HG02884 (cell line): ENCODE measurements at regions not wholly inside any gene's neighbourhood (a gene's known extent, or its start where the extent isn't known, plus 50 kb on each side); places are given as distances from the start of the nearest gene placed in this dataset.

ENCODE experiments used
- ATAC-seq: cut with Tn5 transposase; IDR thresholded peaks from one replicate; pipeline ENCODE4 v1.9.1; 2021; ENCODE audit warnings: mild to moderate bottlenecking, moderate library complexity; ENCODE audit not compliant: unreplicated experiment

DNA sequence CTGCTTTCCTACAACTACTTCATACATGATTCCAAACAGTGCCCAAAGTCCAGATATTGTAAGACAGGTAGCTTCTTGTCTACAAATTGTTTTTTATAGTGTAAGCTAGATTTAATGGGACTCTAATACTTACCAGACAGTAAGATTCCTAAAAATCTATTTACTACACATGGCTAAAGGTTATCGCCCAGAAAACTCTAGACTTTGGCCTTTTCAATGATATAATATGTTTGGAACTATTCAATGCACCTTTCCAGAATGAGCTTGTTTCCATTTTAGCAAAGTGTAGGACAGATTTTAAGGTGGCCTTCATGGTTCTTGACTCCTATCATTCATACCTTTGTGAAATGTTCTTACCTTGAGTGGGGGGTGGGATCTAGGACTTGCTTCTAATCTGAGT is 951.0 kb downstream of the SORCS1 start:
- no peak for ATAC-seq

GRCh38 chr10:106198275-106198674 is 966.2 kb downstream of the SORCS1 start:
- no peak for ATAC-seq

DNA sequence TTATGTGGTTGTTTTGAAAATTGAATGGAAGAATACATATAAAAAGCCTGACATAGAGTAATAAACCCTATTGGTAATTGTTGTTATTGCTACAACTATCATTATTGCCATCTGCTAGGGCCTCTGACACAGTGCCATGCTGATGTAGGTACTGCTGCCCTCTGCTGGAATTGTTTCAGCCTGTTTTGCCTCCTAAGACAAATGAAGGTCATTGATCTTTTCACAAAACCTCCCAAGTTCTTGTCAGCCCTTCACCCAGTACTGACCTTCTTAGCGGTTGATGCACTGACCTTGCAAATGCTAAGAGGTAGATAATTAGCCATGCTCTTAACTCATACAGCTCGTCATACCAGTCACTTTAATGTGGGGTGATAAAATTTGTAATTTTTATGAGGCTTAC is 975.2 kb downstream of the SORCS1 start:
- peak; percentile 59 for ATAC-seq

DNA sequence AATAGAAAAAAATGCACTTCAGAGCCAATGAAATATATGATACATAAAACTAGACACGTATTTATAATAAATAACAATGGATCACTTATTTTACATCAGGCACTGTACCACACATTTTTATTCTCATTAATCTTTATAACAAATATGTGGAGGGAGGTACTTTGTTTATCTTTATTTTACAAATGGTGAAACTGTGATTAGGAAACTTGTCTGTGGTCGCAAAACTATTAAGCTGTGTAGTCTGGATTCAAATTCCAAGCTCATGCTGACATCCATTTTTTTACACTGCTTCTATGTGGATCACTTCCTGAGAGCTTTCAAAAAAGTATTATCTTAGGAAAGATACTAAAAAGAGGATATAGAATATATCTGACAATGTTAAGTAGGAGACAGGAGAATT is 978.6 kb downstream of the SORCS1 start:
- ATAC-seq, result no peak

GRCh38 chr10:106183041-106183440 is 981.5 kb downstream of the SORCS1 start:
- no peak for ATAC-seq

DNA sequence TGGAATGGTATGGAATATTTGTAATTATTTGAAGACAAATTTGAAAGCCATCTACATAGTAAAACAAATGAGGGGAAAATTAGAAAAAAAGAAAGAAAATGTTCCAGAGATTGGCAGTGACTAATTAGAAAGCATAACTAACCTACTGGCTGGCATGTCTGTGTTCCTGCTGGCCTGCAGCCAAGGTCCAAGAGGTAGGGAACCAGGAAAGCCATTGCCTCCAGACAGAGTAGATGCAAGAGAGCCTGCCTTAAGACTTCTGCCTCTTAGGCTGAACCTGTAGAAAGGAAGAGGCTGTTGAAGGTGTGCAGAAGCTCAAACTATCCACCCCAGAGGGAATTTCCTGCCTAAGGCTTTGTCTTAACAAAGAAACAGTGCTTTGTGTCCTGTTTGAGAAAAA is 982.0 kb downstream of the SORCS1 start:
- no peak for ATAC-seq

DNA sequence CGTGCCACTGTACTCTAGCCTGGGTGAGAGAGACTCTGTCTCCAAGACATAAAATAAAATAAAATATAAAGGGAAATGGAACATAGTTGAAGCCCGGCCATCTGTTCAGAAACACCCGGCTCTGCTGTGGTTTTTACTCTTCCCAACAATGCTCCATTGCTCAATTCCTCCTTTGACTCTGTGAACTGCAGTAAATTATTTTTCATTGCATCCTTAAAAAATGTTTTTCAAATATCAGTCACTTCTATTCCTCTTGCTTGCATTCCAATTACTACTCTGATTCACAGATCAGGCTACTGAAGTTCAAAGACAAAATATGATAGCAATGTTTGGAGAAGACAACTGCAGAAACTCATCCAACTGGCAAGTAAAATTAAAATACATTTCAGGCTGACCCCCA is 983.0 kb downstream of the SORCS1 start:
- ATAC-seq, result no peak

GRCh38 chr10:106179430-106179829 is 985.1 kb downstream of the SORCS1 start:
- no peak for ATAC-seq

- ATAC-seq, result no peak
These were observed 988.6 kb downstream of the SORCS1 start for GRCh38 chr10:106175760-106176377.

- ATAC-seq, result no peak
These were observed 990.7 kb downstream of the SORCS1 start for GRCh38 chr10:106173838-106174237.

DNA sequence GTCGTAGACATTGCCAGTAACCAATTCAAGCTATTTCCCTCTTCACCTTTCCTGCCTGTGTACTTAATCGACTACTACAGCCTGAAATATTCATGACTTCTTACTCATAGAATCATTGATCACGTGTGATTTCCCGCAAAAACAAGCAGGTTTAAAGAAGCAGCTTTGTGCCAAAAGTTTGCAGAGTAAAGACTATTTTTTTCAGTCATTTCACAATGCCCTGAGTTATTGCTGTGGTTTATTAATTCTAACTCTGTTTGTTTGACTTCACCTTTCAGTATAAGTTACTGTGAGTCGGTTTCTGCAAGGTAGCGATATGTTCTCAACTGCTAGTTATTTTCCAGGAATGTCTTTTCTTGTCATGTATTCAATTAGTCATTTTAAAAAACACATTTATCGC is 995.3 kb downstream of the SORCS1 start:
- no peak for ATAC-seq

DNA sequence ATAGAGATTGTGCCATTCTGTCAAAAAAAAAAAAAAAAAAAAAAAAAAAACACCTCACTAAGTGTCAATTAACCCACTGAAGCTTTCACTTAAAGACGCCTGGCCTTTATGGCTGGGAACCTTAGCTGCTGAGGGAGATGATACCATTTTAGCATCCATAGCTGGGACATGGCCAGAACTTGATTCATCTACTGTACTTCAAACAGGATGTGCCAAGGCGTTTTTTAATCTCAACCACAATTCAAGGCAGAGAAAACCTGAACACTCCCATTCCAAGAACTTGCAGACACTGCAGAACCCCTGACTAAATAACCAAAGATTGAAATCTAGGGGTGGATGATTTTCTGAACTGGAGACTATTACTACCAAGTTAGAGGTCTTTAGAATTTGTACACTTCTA is 996.6 kb downstream of the SORCS1 start:
- no peak for ATAC-seq

GRCh38 chr10:106158241-106158640 is 1006.3 kb downstream of the SORCS1 start:
- ATAC-seq, result no peak

- ATAC-seq, result no peak
These were observed 1017.5 kb downstream of the SORCS1 start for GRCh38 chr10:106147021-106147420.

DNA sequence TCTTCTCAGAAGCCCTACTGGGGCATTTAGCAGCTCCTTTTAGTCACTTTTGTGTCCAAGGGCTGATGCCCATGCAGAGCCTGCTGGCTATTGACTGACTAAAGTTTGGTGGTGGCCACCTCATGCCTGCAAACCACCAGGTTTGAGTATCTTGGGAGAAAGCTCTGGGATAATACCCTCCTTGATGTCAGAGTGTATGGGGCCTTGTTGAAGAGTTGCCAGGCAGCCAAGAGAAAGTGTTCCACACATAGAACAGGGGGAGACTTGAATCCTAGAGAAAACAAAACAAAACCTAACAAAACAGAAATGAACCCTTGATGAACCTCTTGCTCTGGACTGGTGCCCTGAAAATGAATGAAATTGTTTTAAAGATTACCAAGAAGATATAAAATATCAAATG is 1024.6 kb downstream of the SORCS1 start:
- ATAC-seq, result no peak

- no peak for ATAC-seq
These were observed 1028.3 kb downstream of the SORCS1 start for GRCh38 chr10:106136175-106136574.

DNA sequence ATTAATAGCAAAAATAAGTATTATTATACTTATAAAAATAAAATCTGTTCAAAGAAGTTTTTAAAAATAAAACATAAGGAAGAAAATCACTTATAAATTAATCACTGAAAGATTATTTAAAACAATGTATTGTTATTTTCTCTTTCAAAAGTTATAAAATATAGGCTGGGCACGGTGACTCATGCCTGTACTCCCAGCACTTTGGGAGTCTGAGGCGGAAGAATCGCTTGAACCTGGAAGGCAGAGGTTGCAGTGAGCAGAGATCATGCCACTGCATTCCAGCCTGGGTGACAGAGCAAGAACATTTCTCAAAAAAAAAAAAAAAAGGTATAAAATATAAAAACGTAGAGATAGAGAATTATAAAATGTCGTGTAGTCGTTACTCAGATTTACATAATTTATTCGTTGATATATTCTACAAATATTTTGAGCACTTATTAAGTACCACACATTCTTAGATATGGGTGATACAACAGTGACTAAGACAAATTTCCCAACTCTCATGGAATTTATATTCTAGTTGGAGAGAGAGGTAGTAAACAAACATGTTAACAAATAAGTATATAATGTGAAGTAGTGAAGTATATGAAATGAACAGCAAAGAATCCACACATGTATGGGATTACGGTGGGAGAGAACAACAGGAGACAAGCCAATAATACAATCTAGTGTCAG is 1030.0 kb downstream of the SORCS1 start:
- no peak for ATAC-seq

GRCh38 chr10:106133451-106133850 is 1031.1 kb downstream of the SORCS1 start:
- no peak for ATAC-seq

DNA sequence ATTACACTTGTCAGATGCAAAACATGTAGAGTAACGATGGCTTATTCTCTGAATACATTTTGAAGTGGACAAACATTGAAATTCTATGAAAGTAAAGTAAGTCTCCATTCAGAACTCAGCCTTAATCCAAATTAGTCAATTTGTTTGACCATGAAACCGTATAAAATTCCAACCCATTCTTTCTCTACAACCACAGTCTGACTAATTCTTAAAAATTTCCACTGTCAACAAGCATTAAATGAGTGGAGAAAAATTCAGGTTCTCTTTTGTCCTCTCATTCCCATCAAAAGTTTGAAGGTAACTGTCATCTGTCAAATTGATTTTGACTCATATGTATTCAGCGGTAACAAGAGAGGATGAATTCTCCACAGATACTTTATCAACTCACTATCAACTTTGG is 1031.5 kb downstream of the SORCS1 start:
- ATAC-seq, result no peak

GRCh38 chr10:106114656-106115186 is 1049.8 kb downstream of the SORCS1 start:
- no peak for ATAC-seq

GRCh38 chr10:106111246-106111645 is 1053.3 kb downstream of the SORCS1 start:
- ATAC-seq, result no peak

GRCh38 chr10:106107706-106108105 is 1056.8 kb downstream of the SORCS1 start:
- ATAC-seq, result no peak

GRCh38 chr10:106106114-106106513 is 1058.4 kb downstream of the SORCS1 start:
- ATAC-seq, result no peak
